Inferior parietal cortex (tissue), 1 donor: ENCODE measurements at regions not wholly inside any gene's neighbourhood (a gene's known extent, or its start where the extent isn't known, plus 50 kb on each side); places are given as distances from the start of the nearest gene placed in this dataset.

Experiments used
- DNase-seq: peaks from one replicate; pipeline ENCODE4 v3.0.0-alpha.2; 2016; ENCODE audit errors: extremely low spot score

- no peak for DNase-seq
Measured at GRCh38 chr6:40077315-40077714, 143.1 kb upstream of the MOCS1 start.

- DNase-seq: no peak
Measured at GRCh38 chr6:40075056-40075590, 140.9 kb upstream of the MOCS1 start.

- no peak for DNase-seq
Measured at GRCh38 chr6:40074306-40075055, 140.2 kb upstream of the MOCS1 start.

GRCh38 chr6:40066372-40066771 is 132.1 kb upstream of the MOCS1 start:
- DNase-seq: no peak

- DNase-seq: no peak
Measured at GRCh38 chr6:40056865-40057264, 122.6 kb upstream of the MOCS1 start.

GRCh38 chr6:40054602-40055001 is 120.3 kb upstream of the MOCS1 start:
- DNase-seq: no peak

- DNase-seq: no peak
Measured at GRCh38 chr6:40054186-40054585, 119.9 kb upstream of the MOCS1 start.

- DNase-seq: no peak
Measured at GRCh38 chr6:40049128-40049527, 114.9 kb upstream of the MOCS1 start.

- no peak for DNase-seq
Measured at GRCh38 chr6:40044196-40044595, 109.9 kb upstream of the MOCS1 start.

- DNase-seq: no peak
Measured at GRCh38 chr6:40042232-40042631, 108.0 kb upstream of the MOCS1 start.

- DNase-seq: no peak
Measured at GRCh38 chr6:40039042-40039441, 104.8 kb upstream of the MOCS1 start.

GRCh38 chr6:40038626-40039025 is 104.4 kb upstream of the MOCS1 start:
- no peak for DNase-seq

GRCh38 chr6:40037271-40037670 is 103.0 kb upstream of the MOCS1 start:
- no peak for DNase-seq

GRCh38 chr6:40036186-40036585 is 101.9 kb upstream of the MOCS1 start:
- no peak for DNase-seq

- no peak for DNase-seq
Measured at GRCh38 chr6:40028449-40028848, 94.2 kb upstream of the MOCS1 start.

- no peak for DNase-seq
Measured at GRCh38 chr6:40022867-40023266, 88.6 kb upstream of the MOCS1 start.

GRCh38 chr6:40020166-40020565 is 85.9 kb upstream of the MOCS1 start:
- no peak for DNase-seq

- no peak for DNase-seq
Measured at GRCh38 chr6:40015530-40015929, 81.3 kb upstream of the MOCS1 start.

- no peak for DNase-seq
Measured at GRCh38 chr6:40011844-40012243, 77.6 kb upstream of the MOCS1 start.

GRCh38 chr6:40000964-40001515 is 66.8 kb upstream of the MOCS1 start:
- no peak for DNase-seq

GRCh38 chr6:39999006-39999867 is 65.0 kb upstream of the MOCS1 start:
- no peak for DNase-seq

GRCh38 chr6:39998126-39998525 is 63.9 kb upstream of the MOCS1 start:
- no peak for DNase-seq
